DND-41 (cell line): ENCODE measurements at regions not wholly inside any gene's neighbourhood (a gene's known extent, or its start where the extent isn't known, plus 50 kb on each side); places are given as distances from the start of the nearest gene placed in this dataset.

Experiments
- ATAC-seq: fragments of 200-7000 bp; cut with Tn5 transposase; 3 replicates; pipeline ENCODE4 v1.9.1; 2021; ENCODE audit warnings: low read depth; ENCODE audit not compliant: insufficient read depth
- DNase-seq: peaks from one replicate; pipeline ENCODE4 v3.0.0-alpha.2; 2020
- H2AFZ ChIP-seq: 2 replicates; pipeline ENCODE4 v1.6.0; 2012; ENCODE audit warnings: low read depth, low read length
- H3K27ac ChIP-seq: 2 replicates; pipeline ENCODE4 v1.5.1; 2012; ENCODE audit warnings: low read length, inconsistent platforms
- H3K27me3 ChIP-seq: fragments of 200-600 bp; sonication (generic); 2 replicates; pipeline ENCODE4 v1.6.0; 2012; ENCODE audit warnings: low read length, mild to moderate bottlenecking, inconsistent platforms; ENCODE audit not compliant: insufficient read depth, poor library complexity
- H3K36me3 ChIP-seq: 2 replicates; pipeline ENCODE4 v1.5.1; 2012; ENCODE audit warnings: low read length, inconsistent platforms; ENCODE audit not compliant: insufficient read depth
- H3K4me1 ChIP-seq: 2 replicates; pipeline ENCODE4 v1.5.1; 2012; ENCODE audit warnings: mild to moderate bottlenecking, low read length; ENCODE audit not compliant: insufficient read depth
- H3K4me2 ChIP-seq: 2 replicates; pipeline ENCODE4 v1.6.0; 2012; ENCODE audit warnings: mild to moderate bottlenecking, moderate library complexity, low read length, inconsistent platforms; ENCODE audit not compliant: insufficient read depth
- H3K4me3 ChIP-seq, 2 experiments: fragments of 200-600 bp in 1 of 2; shearing (Covaris generic) in 1 of 2; 2 replicates each; pipeline ENCODE4 v1.5.1; 2012 to 2016; ENCODE audit warnings: inconsistent platforms in 2 of 2, low read length in 2 of 2, mild to moderate bottlenecking in 2 of 2, low read depth in 1 of 2, moderate library complexity in 1 of 2
- H3K79me2 ChIP-seq: 2 replicates; pipeline ENCODE4 v1.6.0; 2012; ENCODE audit warnings: low read length, inconsistent platforms; ENCODE audit not compliant: insufficient read depth
- H3K9ac ChIP-seq: 2 replicates; pipeline ENCODE4 v1.6.0; 2012; ENCODE audit warnings: low read depth, mild to moderate bottlenecking, inconsistent platforms, low read length, moderate library complexity
- H3K9me3 ChIP-seq: 2 replicates; pipeline ENCODE4 v1.5.1; 2012; ENCODE audit warnings: low read length, moderate library complexity, mild to moderate bottlenecking, inconsistent platforms; ENCODE audit not compliant: insufficient read depth, severe bottlenecking
- H4K20me1 ChIP-seq: 2 replicates; pipeline ENCODE4 v1.6.0; 2012; ENCODE audit warnings: low read length; ENCODE audit not compliant: insufficient read depth
- CTCF ChIP-seq: IDR thresholded peaks from 2 replicates; pipeline ENCODE4 v1.5.1; 2012; ENCODE audit warnings: borderline replicate concordance, low read length, moderate library complexity, mild to moderate bottlenecking; ENCODE audit not compliant: poor library complexity, severe bottlenecking; ENCODE audit errors: extremely low read depth
- EZH2 ChIP-seq: IDR thresholded peaks from 3 replicates; pipeline ENCODE4 v1.6.1; 2012; ENCODE audit warnings: borderline replicate concordance, low read depth, mild to moderate bottlenecking, moderate library complexity, low read length, inconsistent platforms; ENCODE audit not compliant: severe bottlenecking

GRCh38 chr15:85297537-85297936, 82.9 kb upstream of the AKAP13 start:
- H3K27me3 ChIP-seq, result no peaks in the 10 kb centered on the region
- no peaks in the 10 kb centered on the region for H3K79me2 ChIP-seq
- no peak overlapping the region for H3K9ac ChIP-seq
- H4K20me1 ChIP-seq, result no peaks in the 10 kb centered on the region
- H3K9me3 ChIP-seq, result no peaks in the 10 kb centered on the region
- no peaks in the 10 kb centered on the region for H3K36me3 ChIP-seq
- no peak for ATAC-seq
- no peak overlapping the region for H3K4me2 ChIP-seq
- no peak for DNase-seq
- no peaks in the 10 kb centered on the region for H3K4me1 ChIP-seq
- no peak overlapping the region for H3K27ac ChIP-seq
- H3K4me3 ChIP-seq, result no peak overlapping the region
- TF ChIP-seq CTCF, result no peak
- no peak for TF ChIP-seq EZH2
- H2AFZ ChIP-seq, result no peak overlapping the region

GRCh38 chr15:85298366-85298765, 82.0 kb upstream of the AKAP13 start:
- Histone ChIP-seq H3K79me2 (no peaks in the 10 kb centered on the region), H3K27me3 (no peaks in the 10 kb centered on the region), H3K9ac (no peak overlapping the region), H3K4me1 (no peaks in the 10 kb centered on the region), H3K4me2 (no peak overlapping the region), H3K36me3 (no peaks in the 10 kb centered on the region), H4K20me1 (no peaks in the 10 kb centered on the region), H2AFZ (no peak overlapping the region), H3K4me3 (no peak overlapping the region), H3K9me3 (no peaks in the 10 kb centered on the region), H3K27ac (no peak overlapping the region)
- no peak for DNase-seq
- no peak for ATAC-seq
- no peak for TF ChIP-seq EZH2

GRCh38 chr15:85298941-85299340, 81.5 kb upstream of the AKAP13 start:
- Histone ChIP-seq H2AFZ (no peak overlapping the region), H3K4me1 (no peaks in the 10 kb centered on the region), H3K9me3 (no peaks in the 10 kb centered on the region), H4K20me1 (no peaks in the 10 kb centered on the region), H3K27me3 (no peaks in the 10 kb centered on the region), H3K9ac (no peak overlapping the region), H3K27ac (no peak overlapping the region), H3K4me3 (no peak overlapping the region), H3K79me2 (no peaks in the 10 kb centered on the region), H3K4me2 (no peak overlapping the region), H3K36me3 (no peaks in the 10 kb centered on the region)
- no peak for DNase-seq
- no peak for ATAC-seq
- TF ChIP-seq CTCF, result no peak
- no peak for TF ChIP-seq EZH2

- Histone ChIP-seq H3K27me3 (no peaks in the 10 kb centered on the region), H3K9me3 (peaks cover 3% of the 10 kb centered on the region), H3K9ac (no peak overlapping the region), H3K79me2 (no peaks in the 10 kb centered on the region), H3K27ac (no peak overlapping the region), H4K20me1 (no peaks in the 10 kb centered on the region), H3K4me1 (no peaks in the 10 kb centered on the region), H2AFZ (no peak overlapping the region), H3K4me3 (no peak overlapping the region), H3K36me3 (no peaks in the 10 kb centered on the region), H3K4me2 (no peak overlapping the region)
- no peak for TF ChIP-seq EZH2
- ATAC-seq (no peak), DNase-seq (no peak)
These were observed 78.1 kb upstream of the AKAP13 start for GRCh38 chr15:85302271-85302670.
